ENCODE measurements at regions not wholly inside any gene's neighbourhood (a gene's known extent, or its start where the extent isn't known, plus 50 kb on each side); places are given as distances from the start of the nearest gene placed in this dataset.

- WGBS, 5 donors: 40 to 80% (median 60%) methylated on average over 2 of the region's 2 CpGs
- TF ChIP-seq POLR2AphosphoS5 (IDR thresholded peaks at IDR 0.05) (no peak), POLR2A (IDR thresholded peaks at IDR 0.05) (no peak)
- intact Hi-C loops (cut with DNase I; ENCODE audit: low total_unique reads): no loop called here
- no peaks in the 10 kb centered on the region for H3K36me3 ChIP-seq
- H3K27me3 ChIP-seq: no peaks in the 10 kb centered on the region
- no peak overlapping the region for H3K4me3 ChIP-seq
- no peaks in the 10 kb centered on the region for H3K4me1 ChIP-seq
- H3K9me3 ChIP-seq: no peaks in the 10 kb centered on the region
- H3K27ac ChIP-seq: no peak overlapping the region
- DNase-seq: no peak
These were observed 129.5 kb upstream of the MAGEB18 start for GRCh38 chrX:26008691-26009090.

- DNase-seq: no peak
- intact Hi-C loops (cut with DNase I; ENCODE audit: low total_unique reads): no loop called here
- 54 to 61% (median 57%) methylated on average over 5 to 6 of the region's 6 CpGs for WGBS, 5 donors
- H3K4me1 ChIP-seq: no peaks in the 10 kb centered on the region
- no peak overlapping the region for H3K4me3 ChIP-seq
- no peaks in the 10 kb centered on the region for H3K27me3 ChIP-seq
- H3K36me3 ChIP-seq: no peaks in the 10 kb centered on the region
- no peak for TF ChIP-seq EP300 (IDR thresholded peaks at IDR 0.05)
- TF ChIP-seq POLR2A (IDR thresholded peaks at IDR 0.05): no peak
- no peak for TF ChIP-seq CTCF (IDR thresholded peaks at IDR 0.05)
- no peak for TF ChIP-seq POLR2AphosphoS5 (IDR thresholded peaks at IDR 0.05)
- no peaks in the 10 kb centered on the region for H3K9me3 ChIP-seq
- no peak overlapping the region for H3K27ac ChIP-seq
These were observed 118.8 kb upstream of the MAGEB18 start for GRCh38 chrX:26019386-26019785.

GRCh38 chrX:26026179-26026578 is 112.0 kb upstream of the MAGEB18 start:
- intact Hi-C loops (cut with DNase I; ENCODE audit: low total_unique reads): no loop called here
- Histone ChIP-seq H3K27ac (no peak overlapping the region), H3K27me3 (no peaks in the 10 kb centered on the region), H3K4me1 (no peaks in the 10 kb centered on the region), H3K9me3 (no peaks in the 10 kb centered on the region), H3K4me3 (no peak overlapping the region), H3K36me3 (no peaks in the 10 kb centered on the region)
- TF ChIP-seq POLR2A (IDR thresholded peaks at IDR 0.05): no peak
- no peak for TF ChIP-seq EP300 (IDR thresholded peaks at IDR 0.05)
- TF ChIP-seq POLR2AphosphoS5 (IDR thresholded peaks at IDR 0.05): no peak
- no peak for TF ChIP-seq CTCF (IDR thresholded peaks at IDR 0.05)
- WGBS, 5 donors: 65 to 81% (median 69%) methylated on average over 4 to 5 of the region's 5 CpGs
- no peak for DNase-seq

- no peaks in the 10 kb centered on the region for H3K4me1 ChIP-seq
- WGBS, 5 donors: 57 to 78% (median 70%) methylated on average over 4 of the region's 4 CpGs
- H3K27me3 ChIP-seq: no peaks in the 10 kb centered on the region
- intact Hi-C loops (cut with DNase I; ENCODE audit: low total_unique reads): no loop called here
- no peaks in the 10 kb centered on the region for H3K9me3 ChIP-seq
- DNase-seq: no peak
- H3K4me3 ChIP-seq: no peak overlapping the region
- H3K27ac ChIP-seq: no peak overlapping the region
- no peaks in the 10 kb centered on the region for H3K36me3 ChIP-seq
- no peak for TF ChIP-seq POLR2A (IDR thresholded peaks at IDR 0.05)
These were observed 105.8 kb upstream of the MAGEB18 start for GRCh38 chrX:26032111-26032912.

GRCh38 chrX:26037367-26037766 is 100.8 kb upstream of the MAGEB18 start:
- Histone ChIP-seq H3K36me3 (no peaks in the 10 kb centered on the region), H3K27ac (no peak overlapping the region), H3K27me3 (no peaks in the 10 kb centered on the region), H3K9me3 (no peaks in the 10 kb centered on the region), H3K4me1 (no peaks in the 10 kb centered on the region), H3K4me3 (no peak overlapping the region)
- intact Hi-C loops (cut with DNase I; ENCODE audit: low total_unique reads): no loop called here
- 72 to 89% (median 82%) methylated on average over 3 of the region's 3 CpGs for WGBS, 5 donors
- TF ChIP-seq CTCF (IDR thresholded peaks at IDR 0.05) (no peak), EP300 (IDR thresholded peaks at IDR 0.05) (no peak), POLR2AphosphoS5 (IDR thresholded peaks at IDR 0.05) (no peak), POLR2A (IDR thresholded peaks at IDR 0.05) (no peak)
- no peak for DNase-seq

All from stomach (tissue), 8 donors.